IMR-90 (cell line): ENCODE measurements at regions not wholly inside any gene's neighbourhood (a gene's known extent, or its start where the extent isn't known, plus 50 kb on each side); places are given as distances from the start of the nearest gene placed in this dataset.

Source experiments
- ATAC-seq: fragments of 200-7000 bp; cut with Tn5 transposase; 2 replicates; pipeline ENCODE4 v1.9.1; 2020; ENCODE audit warnings: low read depth, mild to moderate bottlenecking, moderate library complexity
- BruUV-seq: library from RNA; stranded (reverse); fragments of 400-500 nt; replicated peaks from 2 replicates; lab custom pipeline; 2021; lab: Mats Ljungman, UMichigan
- CTCF ChIA-PET: fragments of 300-600 bp; formaldehyde crosslinking; extraction: SDS; loops from one replicate; lab custom pipeline; 2021; ENCODE audit warnings: antibody characterized with exemption; lab: Yijun Ruan, JAX
- POLR2A ChIA-PET: fragments of 300-600 bp; sonication (Branson Sonifier 250); formaldehyde crosslinking; loops from one replicate; lab custom pipeline; 2022; ENCODE audit warnings: antibody characterized with exemption; ENCODE audit not compliant: unreplicated experiment; lab: Charles Lee
- DNase-seq: peaks from one replicate; pipeline ENCODE4 v3.0.0; 2013
- H2AFZ ChIP-seq: replicated peaks from 2 replicates; pipeline ENCODE3; 2013; ENCODE audit warnings: low read length, mild to moderate bottlenecking; ENCODE audit not compliant: poor library complexity
- H2AK5ac ChIP-seq: 2 replicates; pipeline ENCODE4 v1.6.1; 2013; ENCODE audit warnings: low read depth, low read length, inconsistent platforms
- H2AK9ac ChIP-seq: replicated peaks from 2 replicates; pipeline ENCODE3; 2013; ENCODE audit warnings: mild to moderate bottlenecking, low read depth, low read length, moderate library complexity; ENCODE audit not compliant: poor library complexity
- H2BK120ac ChIP-seq: 2 replicates; pipeline ENCODE4 v1.6.1; 2013; ENCODE audit warnings: low read depth, low read length, inconsistent platforms
- H2BK15ac ChIP-seq: 3 replicates; pipeline ENCODE4 v1.6.1; 2013; ENCODE audit warnings: low read depth, low read length, inconsistent platforms
- H2BK20ac ChIP-seq: 2 replicates; pipeline ENCODE4 v1.6.1; 2013; ENCODE audit warnings: low read depth, mild to moderate bottlenecking, inconsistent platforms, low read length, moderate library complexity
- H2BK5ac ChIP-seq: 2 replicates; pipeline ENCODE4 v1.6.1; 2013; ENCODE audit warnings: mild to moderate bottlenecking, low read depth, low read length, inconsistent platforms; ENCODE audit not compliant: poor library complexity, severe bottlenecking
- H3K14ac ChIP-seq: replicated peaks from 2 replicates; pipeline ENCODE4 v1.6.1; 2013; ENCODE audit warnings: low read depth, low read length, inconsistent platforms
- H3K18ac ChIP-seq: 2 replicates; pipeline ENCODE4 v1.6.1; 2013; ENCODE audit warnings: low read depth, low read length, control low read depth
- H3K23ac ChIP-seq: 2 replicates; pipeline ENCODE4 v1.6.1; 2013; ENCODE audit warnings: low read depth, low read length, inconsistent platforms
- H3K27ac ChIP-seq: 2 replicates; pipeline ENCODE4 v1.5.1; 2013; ENCODE audit warnings: mild to moderate bottlenecking, control low read depth, low read length; ENCODE audit not compliant: insufficient read depth
- H3K27me3 ChIP-seq: 2 replicates; pipeline ENCODE4 v1.6.1; 2013; ENCODE audit warnings: low read length; ENCODE audit not compliant: control insufficient read depth, insufficient read depth
- H3K36me3 ChIP-seq: 2 replicates; pipeline ENCODE4 v1.6.1; 2013; ENCODE audit warnings: low read length, mixed read lengths; ENCODE audit not compliant: control insufficient read depth, insufficient read depth
- H3K4ac ChIP-seq: 2 replicates; pipeline ENCODE4 v1.6.1; 2013; ENCODE audit warnings: low read depth, low read length, inconsistent platforms
- H3K4me1 ChIP-seq: 2 replicates; pipeline ENCODE4 v1.6.1; 2013; ENCODE audit warnings: low read length, mixed read lengths; ENCODE audit not compliant: control insufficient read depth, insufficient read depth
- H3K4me2 ChIP-seq: 2 replicates; pipeline ENCODE4 v1.6.1; 2013; ENCODE audit warnings: low read depth, mild to moderate bottlenecking, control low read depth, low read length, moderate library complexity
- H3K4me3 ChIP-seq: 2 replicates; pipeline ENCODE4 v1.5.1; 2013; ENCODE audit warnings: low read depth, mild to moderate bottlenecking, control low read depth, low read length, moderate library complexity; ENCODE audit not compliant: insufficient read depth
- H3K56ac ChIP-seq: 2 replicates; pipeline ENCODE4 v1.6.1; 2013; ENCODE audit warnings: low read length, inconsistent platforms; ENCODE audit not compliant: insufficient read depth; ENCODE audit errors: extremely low read depth
- H3K79me1 ChIP-seq, 2 experiments: 2 replicates each; pipeline ENCODE4 v1.6.1; 2013; ENCODE audit warnings: low read length in 2 of 2, inconsistent platforms in 1 of 2, low read depth in 1 of 2
- H3K9ac ChIP-seq: 2 replicates; pipeline ENCODE4 v1.6.1; 2013; ENCODE audit warnings: low read depth, low read length, control low read depth
- H3K9me1 ChIP-seq: 2 replicates; pipeline ENCODE4 v1.6.1; 2013; ENCODE audit warnings: low read length, inconsistent platforms; ENCODE audit not compliant: insufficient read depth
- H3K9me3 ChIP-seq: 2 replicates; pipeline ENCODE4 v1.6.1; 2013; ENCODE audit warnings: low read length; ENCODE audit not compliant: control insufficient read depth, insufficient read depth
- H4K20me1 ChIP-seq: 2 replicates; pipeline ENCODE4 v1.6.1; 2013; ENCODE audit warnings: low read length, inconsistent platforms; ENCODE audit not compliant: insufficient read depth
- H4K5ac ChIP-seq: 2 replicates; pipeline ENCODE4 v1.6.1; 2013; ENCODE audit warnings: mild to moderate bottlenecking, low read depth, low read length, control low read depth
- H4K8ac ChIP-seq, 2 experiments: 2 replicates each; pipeline ENCODE4 v1.6.1; 2013; ENCODE audit warnings: low read depth in 2 of 2, low read length in 2 of 2, control low read depth in 1 of 2, inconsistent platforms in 1 of 2
- H4K91ac ChIP-seq: 2 replicates; pipeline ENCODE4 v1.6.1; 2013; ENCODE audit warnings: low read depth, low read length, inconsistent platforms; ENCODE audit not compliant: insufficient read depth
- CHD1 ChIP-seq: IDR thresholded peaks from 2 replicates; pipeline ENCODE4 v1.6.1; 2012; ENCODE audit warnings: low read depth, low read length, improper control_type of control experiment
- FOS ChIP-seq: fragments of 150-350 bp; IDR thresholded peaks from 2 replicates; pipeline ENCODE4 v1.6.1; 2016; ENCODE audit warnings: low read depth, low read length
- MAZ ChIP-seq: IDR thresholded peaks from 2 replicates; pipeline ENCODE4 v1.6.1; 2012; ENCODE audit warnings: low read depth, mild to moderate bottlenecking, low read length, improper control_type of control experiment, moderate library complexity, borderline replicate concordance
- MXI1 ChIP-seq: IDR thresholded peaks from 2 replicates; pipeline ENCODE4 v1.6.1; 2012; ENCODE audit warnings: low read depth, mild to moderate bottlenecking, low read length, moderate library complexity, borderline replicate concordance
- NFE2L2 ChIP-seq: fragments of 150-350 bp; IDR thresholded peaks from 2 replicates; pipeline ENCODE4 v1.6.1; 2016; ENCODE audit warnings: low read depth, mild to moderate bottlenecking, low read length
- RFX5 ChIP-seq: IDR thresholded peaks from 2 replicates; pipeline ENCODE4 v1.8.0; 2012; ENCODE audit warnings: low read depth, mild to moderate bottlenecking, low read length, moderate library complexity
- SMC3 ChIP-seq: fragments of 150-350 bp; IDR thresholded peaks from 2 replicates; pipeline ENCODE4 v1.6.1; 2016; ENCODE audit warnings: low read depth, mild to moderate bottlenecking, antibody characterized with exemption, low read length, moderate library complexity
- WGBS, 2 experiments: methylation state at CpG; one replicate each; pipeline versions ENCODE4 v1.1.5 to v1.1.7; 2013; ENCODE audit warnings: missing lambda C conversion rate in 2 of 2; ENCODE audit not compliant: insufficient read length in 1 of 2; ENCODE audit errors: extremely low coverage in 2 of 2; 5-methylcytosine and 5-hydroxymethylcytosine counted together
- dilution Hi-C: fragments of 300-500 bp; cut with HindIII; formaldehyde crosslinking; loops from one replicate; pipeline ENCODE4 v1.14.3; 2018; ENCODE audit warnings: low sequenced_read_pairs; ENCODE audit not compliant: unreplicated experiment
- in situ Hi-C: fragments of 300-500 bp; cut with MboI; formaldehyde crosslinking; loops from 3 replicates; pipeline ENCODE4 v1.14.3; 2019; ENCODE audit warnings: low sequenced_read_pairs, inconsistent platforms, mixed read lengths
- intact Hi-C: fragments of 100-400 bp; cut with micrococcal nuclease; formaldehyde crosslinking; loops from 2 replicates; pipeline ENCODE4 v1.10.0; 2022
- TF ChIP-seq, protein P1 (sequence below): fragments of 150-350 bp; IDR thresholded peaks from 2 replicates; pipeline ENCODE4 v1.6.1; 2017; ENCODE audit warnings: mild to moderate bottlenecking, antibody characterized with exemption, low read length, low read depth
- TF ChIP-seq, protein P2 (sequence below): fragments of 150-350 bp; IDR thresholded peaks from 2 replicates; pipeline ENCODE4 v1.6.1; 2016; ENCODE audit warnings: low read depth, mild to moderate bottlenecking, low read length, moderate library complexity, borderline replicate concordance

DNA sequence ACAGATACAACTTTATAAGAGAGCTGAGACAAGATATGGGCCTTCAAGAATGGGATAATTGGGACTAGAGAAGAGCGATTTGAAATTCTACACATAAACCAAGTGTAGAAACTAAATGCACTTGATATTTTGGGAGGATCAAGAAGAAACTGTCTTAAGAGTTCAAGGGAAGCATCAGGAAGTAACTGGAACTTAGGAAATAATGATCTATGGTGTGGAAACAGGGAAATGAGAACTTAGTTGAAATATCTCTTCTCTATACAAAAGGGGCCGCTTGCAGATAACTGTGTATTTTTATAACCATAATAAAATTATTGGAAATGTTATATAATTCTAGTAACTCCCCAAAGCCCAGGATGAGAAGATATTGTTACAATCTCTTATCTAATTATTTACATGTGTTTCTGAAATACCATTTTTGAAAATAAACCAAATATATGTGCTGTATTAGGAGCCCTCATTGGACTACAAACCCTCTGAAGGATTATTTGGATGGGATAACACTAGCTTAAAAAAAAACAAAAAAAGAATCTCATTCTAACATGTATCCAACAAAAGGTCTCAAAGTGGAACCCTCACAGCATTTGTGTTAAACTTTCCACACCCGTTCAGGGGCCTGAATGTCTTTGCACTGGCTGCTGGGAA is 84.7 kb upstream of the FLRT2 start:
- H2BK120ac ChIP-seq = no peak overlapping the region; the same call in 1 of the 2 replicates
- no peaks in the 10 kb centered on the region for H3K9me3 ChIP-seq
- H3K4me1 ChIP-seq = no peaks in the 10 kb centered on the region
- TF ChIP-seq SMC3 (no peak), RFX5 (no peak), MAZ (no peak), MXI1 (no peak), FOS (no peak), NFE2L2 (no peak), CHD1 (no peak)
- TF ChIP-seq, protein P1, sequence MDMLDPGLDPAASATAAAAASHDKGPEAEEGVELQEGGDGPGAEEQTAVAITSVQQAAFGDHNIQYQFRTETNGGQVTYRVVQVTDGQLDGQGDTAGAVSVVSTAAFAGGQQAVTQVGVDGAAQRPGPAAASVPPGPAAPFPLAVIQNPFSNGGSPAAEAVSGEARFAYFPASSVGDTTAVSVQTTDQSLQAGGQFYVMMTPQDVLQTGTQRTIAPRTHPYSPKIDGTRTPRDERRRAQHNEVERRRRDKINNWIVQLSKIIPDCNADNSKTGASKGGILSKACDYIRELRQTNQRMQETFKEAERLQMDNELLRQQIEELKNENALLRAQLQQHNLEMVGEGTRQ = no peak
- TF ChIP-seq, protein P2, sequence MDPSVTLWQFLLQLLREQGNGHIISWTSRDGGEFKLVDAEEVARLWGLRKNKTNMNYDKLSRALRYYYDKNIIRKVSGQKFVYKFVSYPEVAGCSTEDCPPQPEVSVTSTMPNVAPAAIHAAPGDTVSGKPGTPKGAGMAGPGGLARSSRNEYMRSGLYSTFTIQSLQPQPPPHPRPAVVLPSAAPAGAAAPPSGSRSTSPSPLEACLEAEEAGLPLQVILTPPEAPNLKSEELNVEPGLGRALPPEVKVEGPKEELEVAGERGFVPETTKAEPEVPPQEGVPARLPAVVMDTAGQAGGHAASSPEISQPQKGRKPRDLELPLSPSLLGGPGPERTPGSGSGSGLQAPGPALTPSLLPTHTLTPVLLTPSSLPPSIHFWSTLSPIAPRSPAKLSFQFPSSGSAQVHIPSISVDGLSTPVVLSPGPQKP = no peak
- no peak overlapping the region for H3K23ac ChIP-seq
- no peak overlapping the region for H3K4me3 ChIP-seq
- dilution Hi-C loops = no loop called here
- no peaks in the 10 kb centered on the region for H3K27me3 ChIP-seq
- no peak overlapping the region for H2BK15ac ChIP-seq
- H3K9me1 ChIP-seq = no peaks in the 10 kb centered on the region
- ChIA-PET CTCF (no interaction called here), POLR2A (no interaction called here)
- ATAC-seq (no peak), DNase-seq (no peak)
- H2BK20ac ChIP-seq = no peak overlapping the region
- BruUV-seq = no TSS peak
- no peak overlapping the region for H4K5ac ChIP-seq
- intact Hi-C loops = no loop called here
- no peak overlapping the region for H3K18ac ChIP-seq
- no peak overlapping the region for H4K91ac ChIP-seq
- H3K14ac ChIP-seq = no peak overlapping the region
- H3K4ac ChIP-seq = no peak overlapping the region
- no peaks in the 10 kb centered on the region for H4K20me1 ChIP-seq
- in situ Hi-C loops = no loop called here
- no peaks in the 10 kb centered on the region for H3K36me3 ChIP-seq
- H2AK9ac ChIP-seq = no peak overlapping the region
- no peak overlapping the region for H3K4me2 ChIP-seq
- H2AK5ac ChIP-seq = no peak overlapping the region
- WGBS, 2 experiments = no CpG with 5 or more reads among the region's 3 CpGs
- H3K56ac ChIP-seq = no peak overlapping the region
- H4K8ac ChIP-seq = no peak overlapping the region
- no peak overlapping the region for H3K9ac ChIP-seq
- no peak overlapping the region for H3K27ac ChIP-seq
- H2AFZ ChIP-seq = no peak overlapping the region
- no peak overlapping the region for H2BK5ac ChIP-seq
- no peaks in the 10 kb centered on the region for H3K79me1 ChIP-seq
